H9 (cell line): ENCODE measurements at regions not wholly inside any gene's neighbourhood (a gene's known extent, or its start where the extent isn't known, plus 50 kb on each side); places are given as distances from the start of the nearest gene placed in this dataset.

Experiments used
- DNase-seq: peaks from one replicate; pipeline ENCODE4 v3.0.0-alpha.2; 2017
- H2AFZ ChIP-seq: one replicate; pipeline ENCODE4 v1.6.1; 2013; ENCODE audit warnings: mild to moderate bottlenecking, low read length, control low read depth, moderate library complexity
- H2AK5ac ChIP-seq: 2 replicates; pipeline ENCODE4 v1.6.1; 2013; ENCODE audit warnings: low read length, control low read depth, mixed read lengths; ENCODE audit not compliant: insufficient read length
- H2BK120ac ChIP-seq: one replicate; pipeline ENCODE4 v1.6.1; 2013; ENCODE audit warnings: low read depth, mild to moderate bottlenecking, low read length, control low read depth, inconsistent platforms; ENCODE audit not compliant: poor library complexity, severe bottlenecking
- H2BK12ac ChIP-seq: 2 replicates; pipeline ENCODE4 v1.6.1; 2013; ENCODE audit warnings: low read length, control low read depth, mixed read lengths, low read depth; ENCODE audit not compliant: insufficient read length
- H2BK15ac ChIP-seq: 2 replicates; pipeline ENCODE4 v1.6.1; 2013; ENCODE audit warnings: low read depth, low read length, control low read depth
- H2BK20ac ChIP-seq: one replicate; pipeline ENCODE4 v1.6.1; 2013; ENCODE audit warnings: low read depth, mild to moderate bottlenecking, low read length, control low read depth, inconsistent platforms; ENCODE audit not compliant: poor library complexity, severe bottlenecking
- H2BK5ac ChIP-seq: 2 replicates; pipeline ENCODE4 v1.6.1; 2013; ENCODE audit warnings: low read length, control low read depth, mixed read lengths; ENCODE audit not compliant: insufficient read length
- H3K14ac ChIP-seq: 2 replicates; pipeline ENCODE4 v1.6.1; 2013; ENCODE audit warnings: low read length, control low read depth; ENCODE audit not compliant: insufficient read depth
- H3K18ac ChIP-seq: 2 replicates; pipeline ENCODE4 v1.6.1; 2013; ENCODE audit warnings: low read depth, mild to moderate bottlenecking, mixed read lengths, low read length, control low read depth; ENCODE audit not compliant: insufficient read length
- H3K23ac ChIP-seq: 2 replicates; pipeline ENCODE4 v1.6.1; 2013; ENCODE audit warnings: low read length, control low read depth, mixed read lengths, low read depth; ENCODE audit not compliant: insufficient read length
- H3K23me2 ChIP-seq: 2 replicates; pipeline ENCODE4 v1.6.1; 2013; ENCODE audit warnings: low read depth, mild to moderate bottlenecking, mixed read lengths, low read length, control low read depth; ENCODE audit not compliant: insufficient read length, poor library complexity, severe bottlenecking
- H3K27ac ChIP-seq: 2 replicates; pipeline ENCODE4 v1.5.1; 2013; ENCODE audit warnings: low read length, control low read depth, mixed read lengths, low read depth; ENCODE audit not compliant: insufficient read length
- H3K27me3 ChIP-seq: 2 replicates; pipeline ENCODE4 v1.6.1; 2013; ENCODE audit warnings: low read length, control low read depth, inconsistent platforms; ENCODE audit not compliant: insufficient read depth
- H3K4ac ChIP-seq: 2 replicates; pipeline ENCODE4 v1.6.1; 2013; ENCODE audit warnings: low read depth, mild to moderate bottlenecking, control low read depth, inconsistent platforms, low read length, moderate library complexity
- H3K4me1 ChIP-seq: 2 replicates; pipeline ENCODE4 v1.6.1; 2013; ENCODE audit warnings: low read length, control low read depth, inconsistent platforms; ENCODE audit not compliant: insufficient read depth
- H3K4me2 ChIP-seq: 2 replicates; pipeline ENCODE4 v1.6.1; 2013; ENCODE audit warnings: low read length, control low read depth, mixed read lengths; ENCODE audit not compliant: insufficient read length, insufficient read depth
- H3K56ac ChIP-seq: 2 replicates; pipeline ENCODE4 v1.6.1; 2013; ENCODE audit warnings: low read depth, mild to moderate bottlenecking, mixed read lengths, low read length, control low read depth; ENCODE audit not compliant: insufficient read length
- H3K79me1 ChIP-seq: 2 replicates; pipeline ENCODE4 v1.6.1; 2013; ENCODE audit warnings: low read depth, mild to moderate bottlenecking, moderate library complexity, low read length, control low read depth, inconsistent platforms; ENCODE audit not compliant: insufficient read depth, poor library complexity, severe bottlenecking
- H3K79me2 ChIP-seq: 2 replicates; pipeline ENCODE4 v1.6.1; 2013; ENCODE audit warnings: low read length, control low read depth, inconsistent platforms; ENCODE audit not compliant: insufficient read depth
- H3K9ac ChIP-seq: 2 replicates; pipeline ENCODE4 v1.6.1; 2013; ENCODE audit warnings: low read length, control low read depth, mixed read lengths; ENCODE audit not compliant: insufficient read length; ENCODE audit errors: extremely low read depth
- H3K9me3 ChIP-seq: one replicate; pipeline ENCODE4 v1.6.1; 2013; ENCODE audit warnings: low read depth, low read length, inconsistent platforms; ENCODE audit not compliant: control insufficient read depth
- H3T11ph ChIP-seq: one replicate; pipeline ENCODE4 v1.6.1; 2013; ENCODE audit warnings: mild to moderate bottlenecking, low read length, control low read depth, inconsistent platforms
- H4K20me1 ChIP-seq: one replicate; pipeline ENCODE4 v1.6.1; 2013; ENCODE audit not compliant: control insufficient read depth, insufficient read length, insufficient read depth
- H4K5ac ChIP-seq: 2 replicates; pipeline ENCODE4 v1.6.1; 2013; ENCODE audit warnings: low read depth, mild to moderate bottlenecking, mixed read lengths, low read length, control low read depth; ENCODE audit not compliant: insufficient read length
- H4K8ac ChIP-seq: replicated peaks from 2 replicates; pipeline ENCODE4 v1.6.1; 2013; ENCODE audit warnings: low read length, control low read depth, mixed read lengths, low read depth; ENCODE audit not compliant: insufficient read length
- H4K91ac ChIP-seq: 2 replicates; pipeline ENCODE4 v1.6.1; 2013; ENCODE audit warnings: low read depth, mild to moderate bottlenecking, moderate library complexity, mixed read lengths, low read length, control low read depth; ENCODE audit not compliant: insufficient read length
- H3K27ac Mint-ChIP-seq, 3 experiments: 2 replicates in 2 of 3; 3 replicates in 1 of 3; pipeline ENCODE4 v1.8.0; 2020 to 2021; ENCODE audit warnings: mixed read lengths in 3 of 3, mild to moderate bottlenecking in 1 of 3, moderate library complexity in 1 of 3
- H3K27me3 Mint-ChIP-seq: 2 replicates; pipeline ENCODE4 v1.8.0; 2021; ENCODE audit warnings: low read depth, mild to moderate bottlenecking, moderate library complexity, mixed read lengths
- H3K36me3 Mint-ChIP-seq, 3 experiments: 2 replicates in 2 of 3; 3 replicates in 1 of 3; pipeline ENCODE4 v1.8.0; 2020 to 2021; ENCODE audit warnings: low read depth in 3 of 3, mixed read lengths in 3 of 3; ENCODE audit not compliant: insufficient read depth in 1 of 3
- H3K4me1 Mint-ChIP-seq, 2 experiments: 2 replicates each; pipeline ENCODE4 v1.8.0; 2020; ENCODE audit warnings: mixed read lengths in 2 of 2
- H3K4me3 Mint-ChIP-seq, 2 experiments: 2 replicates in 1 of 2; 3 replicates in 1 of 2; pipeline ENCODE4 v1.8.0; 2020 to 2021; ENCODE audit warnings: mild to moderate bottlenecking in 2 of 2, mixed read lengths in 2 of 2, moderate library complexity in 1 of 2
- H3K9me3 Mint-ChIP-seq, 2 experiments: 2 replicates in 1 of 2; 3 replicates in 1 of 2; pipeline ENCODE4 v1.8.0; 2020; ENCODE audit warnings: mild to moderate bottlenecking in 2 of 2, mixed read lengths in 2 of 2, moderate library complexity in 1 of 2
- CTCF ChIP-seq: fragments of 200-600 bp; sonication (generic); conservative IDR thresholded peaks from 3 replicates; pipeline ENCODE4 v1.8.0; 2021; ENCODE audit warnings: antibody characterized with exemption, mild to moderate bottlenecking
- WGBS: extraction: QIAGEN DNeasy Blood & Tissue Kit; methylation state at CpG from one replicate; pipeline ENCODE4 v1.1.7; 2013; ENCODE audit warnings: missing lambda C conversion rate, low lambda C conversion rate, mixed read lengths; ENCODE audit not compliant: insufficient read length; ENCODE audit errors: extremely low coverage; 5-methylcytosine and 5-hydroxymethylcytosine counted together

DNA sequence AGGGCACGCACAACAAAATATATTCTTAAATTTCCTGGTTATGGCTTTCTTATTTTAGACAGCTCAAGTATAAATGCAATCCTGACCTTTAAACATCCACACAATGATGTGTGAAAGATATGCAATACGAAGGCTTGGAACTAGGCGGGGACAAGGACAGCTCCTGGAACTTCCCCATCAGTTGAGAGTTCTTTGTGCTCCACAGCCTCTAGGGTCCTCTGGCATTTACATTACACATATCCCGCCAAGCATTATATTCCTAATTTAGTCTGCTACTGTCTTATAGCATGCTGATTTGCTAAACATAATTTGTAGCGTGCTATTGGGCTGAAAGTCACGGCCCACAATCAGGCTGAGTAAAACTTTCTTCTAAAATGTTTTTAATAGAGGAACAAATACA lies 74.4 kb downstream of the FTHL17 start:
- no CpG with 5 or more reads among the region's 6 CpGs for WGBS

More for the DNA sequence above, 74.4 kb downstream of the FTHL17 start:
- Histone ChIP-seq H3K18ac (no peak overlapping the region), H2BK20ac (no peak overlapping the region), H2BK120ac (no peak overlapping the region), H3K14ac (no peak overlapping the region), H3K9me3 (no peaks in the 10 kb centered on the region), H3K9ac (no peak overlapping the region), H3T11ph (no peak overlapping the region), H4K20me1 (no peaks in the 10 kb centered on the region), H2AK5ac (no peak overlapping the region), H2BK12ac (no peak overlapping the region), H2AFZ (no peak overlapping the region), H3K4ac (no peak overlapping the region), H4K5ac (no peak overlapping the region), H4K8ac (no peak overlapping the region), H3K23ac (no peak overlapping the region), H3K4me2 (no peak overlapping the region), H3K23me2 (no peaks in the 10 kb centered on the region), H3K56ac (no peak overlapping the region), H4K91ac (no peak overlapping the region), H2BK5ac (no peak overlapping the region), H3K4me1 (no peaks in the 10 kb centered on the region; the same call in 1 of the 2 replicates), H3K79me1 (no peaks in the 10 kb centered on the region), H2BK15ac (no peak overlapping the region), H3K27ac (no peak overlapping the region), H3K27me3 (no peaks in the 10 kb centered on the region; the same call in 1 of the 2 replicates), H3K79me2 (no peaks in the 10 kb centered on the region)
- peaks cover 1 to 7% of the 10 kb centered on the region in 2 experiments for H3K4me1 Mint-ChIP-seq
- H3K36me3 Mint-ChIP-seq, result peaks cover 0 to 7% (median 0%) of the 10 kb centered on the region in 3 experiments; a peak in 3 of 7 replicates
- H3K27me3 Mint-ChIP-seq, result no peaks in the 10 kb centered on the region; the same call in 1 of the 2 replicates
- H3K4me3 Mint-ChIP-seq, result no peak overlapping the region
- H3K9me3 Mint-ChIP-seq, result peaks cover 68 to 69% of the 10 kb centered on the region in 2 experiments
- no peak overlapping the region for H3K27ac Mint-ChIP-seq
- DNase-seq, result no peak
- no peak for TF ChIP-seq CTCF
